WTC11 (cell line): ENCODE measurements at regions not wholly inside any gene's neighbourhood (a gene's known extent, or its start where the extent isn't known, plus 50 kb on each side); places are given as distances from the start of the nearest gene placed in this dataset.

Experiments
- ATAC-seq: fragments of 200-7000 bp; cut with Tn5 transposase; 2 replicates; pipeline ENCODE4 v1.10.0; 2021; ENCODE audit warnings: mild to moderate bottlenecking, moderate library complexity
- CTCF ChIA-PET: fragments of 300-600 bp; sonication (Branson Sonifier 250); formaldehyde crosslinking; loops from one replicate; lab custom pipeline; 2021; ENCODE audit warnings: antibody characterized with exemption; lab: Charles Lee
- POLR2A ChIA-PET: fragments of 350-600 bp; sonication (Branson Sonifier 250); formaldehyde crosslinking; loops from one replicate; lab custom pipeline; 2021; ENCODE audit warnings: antibody characterized with exemption; lab: Charles Lee
- DNase-seq: peaks from one replicate; pipeline ENCODE4 v3.0.0; 2021; ENCODE audit warnings: low spot score
- H3K27ac Mint-ChIP-seq: 2 replicates; pipeline ENCODE4 v1.8.0; 2021; ENCODE audit warnings: mixed read lengths
- H3K27me3 Mint-ChIP-seq: 2 replicates; pipeline ENCODE4 v1.8.0; 2021; ENCODE audit warnings: low read depth, mild to moderate bottlenecking, moderate library complexity, mixed read lengths
- H3K36me3 Mint-ChIP-seq: 2 replicates; pipeline ENCODE4 v1.8.0; 2021; ENCODE audit warnings: mixed read lengths
- H3K4me1 Mint-ChIP-seq: 2 replicates; pipeline ENCODE4 v1.8.0; 2022; ENCODE audit warnings: mixed read lengths
- H3K4me3 Mint-ChIP-seq: 2 replicates; pipeline ENCODE4 v1.8.0; 2021; ENCODE audit warnings: mild to moderate bottlenecking, moderate library complexity, mixed read lengths
- H3K9me3 Mint-ChIP-seq: 2 replicates; pipeline ENCODE4 v1.8.0; 2021; ENCODE audit warnings: mixed read lengths
- ATF1 ChIP-seq: sonication (generic); formaldehyde crosslinking; IDR thresholded peaks from 2 replicates; pipeline ENCODE4 v1.8.1; 2023; ENCODE audit warnings: mild to moderate bottlenecking, moderate library complexity, missing genetic modification reagents
- CBFB ChIP-seq: sonication (generic); formaldehyde crosslinking; IDR thresholded peaks from 2 replicates; pipeline ENCODE4 v1.8.1; 2022; ENCODE audit warnings: mild to moderate bottlenecking, low read depth, missing genetic modification reagents
- GABPB1 ChIP-seq: sonication (generic); formaldehyde crosslinking; IDR thresholded peaks from 2 replicates; pipeline ENCODE4 v1.8.1; 2023; ENCODE audit warnings: mild to moderate bottlenecking, missing genetic modification reagents
- HMGA2 ChIP-seq: fragments of 250-450 bp; sonication (Bioruptor Pico); IDR thresholded peaks from 2 replicates; pipeline ENCODE4 v1.4.0; 2021; ENCODE audit warnings: mild to moderate bottlenecking, moderate library complexity
- MYBL2 ChIP-seq: sonication (generic); formaldehyde crosslinking; IDR thresholded peaks from 2 replicates; pipeline ENCODE4 v1.8.1; 2023; ENCODE audit warnings: mild to moderate bottlenecking, moderate library complexity, missing genetic modification reagents
- NR2C2 ChIP-seq: sonication (generic); formaldehyde crosslinking; IDR thresholded peaks from 2 replicates; pipeline ENCODE4 v1.8.0; 2022; ENCODE audit warnings: mild to moderate bottlenecking, missing genetic modification reagents
- OVOL2 ChIP-seq: fragments of 250-450 bp; sonication (Bioruptor Pico); IDR thresholded peaks from 2 replicates; pipeline ENCODE4 v1.9.0; 2021; ENCODE audit warnings: mild to moderate bottlenecking, borderline replicate concordance
- SOX15 ChIP-seq: fragments of 250-450 bp; sonication (Bioruptor Pico); IDR thresholded peaks from 2 replicates; pipeline ENCODE4 v1.9.0; 2021; ENCODE audit warnings: mild to moderate bottlenecking
- SP1 ChIP-seq: sonication (generic); formaldehyde crosslinking; conservative IDR thresholded peaks from 2 replicates; pipeline ENCODE4 v1.8.1; 2022; ENCODE audit warnings: missing genetic modification reagents
- ZNF317 ChIP-seq: sonication (generic); formaldehyde crosslinking; IDR thresholded peaks from 2 replicates; pipeline ENCODE4 v1.8.1; 2023; ENCODE audit warnings: low read depth, mild to moderate bottlenecking, moderate library complexity, missing genetic modification reagents, borderline replicate concordance
- TF ChIP-seq, protein P1 (sequence below): fragments of 250-450 bp; sonication (Bioruptor Pico); IDR thresholded peaks from 2 replicates; pipeline ENCODE4 v1.8.0; 2021; ENCODE audit warnings: mild to moderate bottlenecking
- TF ChIP-seq, protein P2 (sequence below): sonication (generic); formaldehyde crosslinking; IDR thresholded peaks from 2 replicates; pipeline ENCODE4 v1.8.1; 2022; ENCODE audit warnings: low read depth, mild to moderate bottlenecking, moderate library complexity, missing genetic modification reagents, borderline replicate concordance
- TF ChIP-seq, protein P3 (sequence below): sonication (generic); formaldehyde crosslinking; IDR thresholded peaks from 2 replicates; pipeline ENCODE4 v1.8.1; 2023; ENCODE audit warnings: mild to moderate bottlenecking, missing genetic modification reagents
- TF ChIP-seq, protein P4 (sequence below): fragments of 250-450 bp; sonication (Bioruptor Pico); conservative IDR thresholded peaks from 2 replicates; pipeline ENCODE4 v1.9.0; 2021; ENCODE audit warnings: mild to moderate bottlenecking
- TF ChIP-seq, protein P5 (sequence below): sonication (generic); formaldehyde crosslinking; IDR thresholded peaks from 2 replicates; pipeline ENCODE4 v1.8.1; 2022; ENCODE audit warnings: mild to moderate bottlenecking, moderate library complexity, missing genetic modification reagents
- TF ChIP-seq, protein P6 (sequence below): fragments of 250-450 bp; sonication (Bioruptor Pico); IDR thresholded peaks from 2 replicates; pipeline ENCODE4 v1.9.0; 2021; ENCODE audit warnings: moderate library complexity, mild to moderate bottlenecking, inconsistent platforms, borderline replicate concordance
- TF ChIP-seq, protein P7 (sequence below): sonication (generic); formaldehyde crosslinking; IDR thresholded peaks from 2 replicates; pipeline ENCODE4 v1.8.1; 2023; ENCODE audit warnings: mild to moderate bottlenecking, missing genetic modification reagents
- TF ChIP-seq, protein P8 (sequence below): sonication (generic); formaldehyde crosslinking; IDR thresholded peaks from 2 replicates; pipeline ENCODE4 v1.8.1; 2023; ENCODE audit warnings: mild to moderate bottlenecking, missing genetic modification reagents, moderate library complexity

DNA sequence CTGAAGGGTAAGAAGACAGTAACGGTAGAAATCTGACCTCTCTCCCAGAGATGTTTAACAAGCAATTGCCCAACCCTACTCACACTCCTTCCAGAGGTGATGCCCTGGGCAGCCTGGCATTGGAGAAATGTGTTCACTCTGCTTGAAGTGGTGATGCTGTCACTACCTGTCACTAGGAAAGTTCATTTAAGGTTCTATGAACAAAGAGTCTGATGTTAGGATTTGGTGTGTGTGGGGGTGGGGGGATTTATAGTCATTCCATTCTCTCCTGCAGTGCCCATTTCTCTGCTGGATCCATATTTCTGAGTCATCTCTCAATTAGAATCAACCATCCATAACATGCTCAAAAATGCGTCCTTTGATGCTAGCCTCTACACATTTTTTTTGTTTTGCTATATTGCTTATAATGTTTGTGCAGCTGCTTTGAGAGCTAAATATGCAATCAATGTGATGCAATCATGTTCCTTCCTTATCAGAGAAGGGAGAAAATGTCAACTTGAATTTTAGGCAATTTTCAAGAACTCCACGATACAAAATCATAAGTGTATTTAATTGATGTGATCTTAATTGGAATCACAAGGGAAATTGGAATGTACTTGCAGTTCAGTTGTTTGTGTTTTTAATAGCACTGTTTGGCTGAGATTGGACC lies 173.9 kb downstream of the DUSP10 start (continued):
- TF ChIP-seq ZNF317 (CRISPR knock-in tag), result no peak
- TF ChIP-seq, protein P1, sequence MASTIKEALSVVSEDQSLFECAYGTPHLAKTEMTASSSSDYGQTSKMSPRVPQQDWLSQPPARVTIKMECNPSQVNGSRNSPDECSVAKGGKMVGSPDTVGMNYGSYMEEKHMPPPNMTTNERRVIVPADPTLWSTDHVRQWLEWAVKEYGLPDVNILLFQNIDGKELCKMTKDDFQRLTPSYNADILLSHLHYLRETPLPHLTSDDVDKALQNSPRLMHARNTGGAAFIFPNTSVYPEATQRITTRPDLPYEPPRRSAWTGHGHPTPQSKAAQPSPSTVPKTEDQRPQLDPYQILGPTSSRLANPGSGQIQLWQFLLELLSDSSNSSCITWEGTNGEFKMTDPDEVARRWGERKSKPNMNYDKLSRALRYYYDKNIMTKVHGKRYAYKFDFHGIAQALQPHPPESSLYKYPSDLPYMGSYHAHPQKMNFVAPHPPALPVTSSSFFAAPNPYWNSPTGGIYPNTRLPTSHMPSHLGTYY, result no peak
- TF ChIP-seq, protein P2, sequence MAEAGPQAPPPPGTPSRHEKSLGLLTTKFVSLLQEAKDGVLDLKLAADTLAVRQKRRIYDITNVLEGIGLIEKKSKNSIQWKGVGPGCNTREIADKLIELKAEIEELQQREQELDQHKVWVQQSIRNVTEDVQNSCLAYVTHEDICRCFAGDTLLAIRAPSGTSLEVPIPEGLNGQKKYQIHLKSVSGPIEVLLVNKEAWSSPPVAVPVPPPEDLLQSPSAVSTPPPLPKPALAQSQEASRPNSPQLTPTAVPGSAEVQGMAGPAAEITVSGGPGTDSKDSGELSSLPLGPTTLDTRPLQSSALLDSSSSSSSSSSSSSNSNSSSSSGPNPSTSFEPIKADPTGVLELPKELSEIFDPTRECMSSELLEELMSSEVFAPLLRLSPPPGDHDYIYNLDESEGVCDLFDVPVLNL (CRISPR knock-in tag), result no peak
- no peak for TF ChIP-seq ATF1
- TF ChIP-seq MYBL2 (CRISPR knock-in tag), result no peak
- TF ChIP-seq, protein P3, sequence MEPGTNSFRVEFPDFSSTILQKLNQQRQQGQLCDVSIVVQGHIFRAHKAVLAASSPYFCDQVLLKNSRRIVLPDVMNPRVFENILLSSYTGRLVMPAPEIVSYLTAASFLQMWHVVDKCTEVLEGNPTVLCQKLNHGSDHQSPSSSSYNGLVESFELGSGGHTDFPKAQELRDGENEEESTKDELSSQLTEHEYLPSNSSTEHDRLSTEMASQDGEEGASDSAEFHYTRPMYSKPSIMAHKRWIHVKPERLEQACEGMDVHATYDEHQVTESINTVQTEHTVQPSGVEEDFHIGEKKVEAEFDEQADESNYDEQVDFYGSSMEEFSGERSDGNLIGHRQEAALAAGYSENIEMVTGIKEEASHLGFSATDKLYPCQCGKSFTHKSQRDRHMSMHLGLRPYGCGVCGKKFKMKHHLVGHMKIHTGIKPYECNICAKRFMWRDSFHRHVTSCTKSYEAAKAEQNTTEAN (CRISPR knock-in tag), result no peak
- TF ChIP-seq, protein P4, sequence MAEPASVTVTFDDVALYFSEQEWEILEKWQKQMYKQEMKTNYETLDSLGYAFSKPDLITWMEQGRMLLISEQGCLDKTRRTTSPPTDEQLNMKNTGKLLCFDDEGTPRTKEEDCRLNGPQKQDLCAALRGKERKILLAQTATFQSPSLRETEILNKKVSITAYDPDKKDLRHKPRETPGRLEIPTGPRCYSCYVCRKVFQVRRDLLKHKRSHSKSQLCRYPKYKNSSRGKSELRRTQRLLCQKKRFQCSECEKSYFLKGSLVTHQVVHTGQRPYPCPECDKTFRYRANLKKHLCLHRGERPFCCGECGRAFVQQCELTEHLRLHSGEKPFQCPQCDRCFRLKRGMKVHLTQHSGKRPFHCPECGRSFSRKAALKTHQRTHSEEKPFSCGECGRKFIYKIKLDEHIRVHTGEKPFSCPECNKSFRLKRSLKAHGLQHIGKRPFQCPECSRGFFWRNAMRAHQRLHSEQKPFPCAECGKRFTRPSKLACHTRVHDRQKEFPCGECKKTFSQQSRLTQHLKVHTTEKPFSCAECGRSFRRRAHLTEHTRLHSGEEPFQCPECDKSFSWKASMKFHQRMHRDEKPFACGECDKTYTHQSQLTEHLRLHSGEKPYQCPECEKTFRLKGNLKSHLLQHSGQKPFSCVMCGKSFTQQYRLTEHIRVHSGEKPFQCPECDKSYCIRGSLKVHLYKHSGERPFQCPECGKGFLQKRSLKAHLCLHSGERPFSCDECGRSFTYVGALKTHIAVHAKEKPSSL, result no peak
- no peak for TF ChIP-seq SOX15 (CRISPR knock-in tag)

DNA sequence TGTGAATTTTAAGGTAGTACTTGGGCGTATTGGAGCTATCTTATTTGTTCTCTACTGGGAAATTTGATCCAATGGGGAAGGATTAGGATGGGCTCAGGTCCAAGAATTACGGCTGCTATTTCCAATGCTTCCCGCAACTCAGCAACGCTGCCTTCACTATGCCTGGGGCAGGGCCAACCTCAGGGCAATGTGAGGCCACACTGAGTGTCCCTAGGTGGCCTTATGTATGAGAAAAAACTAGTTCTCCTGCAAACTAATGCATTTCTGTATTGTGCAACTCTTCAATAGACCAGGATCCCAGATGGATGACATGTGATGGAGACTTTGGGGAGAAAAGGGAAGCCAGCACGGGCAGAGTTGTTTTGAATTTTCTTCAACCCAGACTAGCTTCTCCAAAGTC lies 168.1 kb downstream of the DUSP10 start:
- H3K36me3 Mint-ChIP-seq, result peaks cover 5% of the 10 kb centered on the region
- no peak for DNase-seq
- TF ChIP-seq, protein P5, sequence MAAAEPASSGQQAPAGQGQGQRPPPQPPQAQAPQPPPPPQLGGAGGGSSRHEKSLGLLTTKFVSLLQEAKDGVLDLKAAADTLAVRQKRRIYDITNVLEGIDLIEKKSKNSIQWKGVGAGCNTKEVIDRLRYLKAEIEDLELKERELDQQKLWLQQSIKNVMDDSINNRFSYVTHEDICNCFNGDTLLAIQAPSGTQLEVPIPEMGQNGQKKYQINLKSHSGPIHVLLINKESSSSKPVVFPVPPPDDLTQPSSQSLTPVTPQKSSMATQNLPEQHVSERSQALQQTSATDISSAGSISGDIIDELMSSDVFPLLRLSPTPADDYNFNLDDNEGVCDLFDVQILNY (CRISPR knock-in tag), result no peak
- TF ChIP-seq, all 79 proteins: peak for 0
- ATAC-seq, result no peak
- no peaks in the 10 kb centered on the region for H3K27me3 Mint-ChIP-seq
- CTCF ChIA-PET, result no interaction called here
- POLR2A ChIA-PET, result no interaction called here
- peaks cover 23% of the 10 kb centered on the region for H3K9me3 Mint-ChIP-seq
- no peak overlapping the region for H3K27ac Mint-ChIP-seq
- no peak overlapping the region for H3K4me3 Mint-ChIP-seq
- H3K4me1 Mint-ChIP-seq, result no peaks in the 10 kb centered on the region

DNA sequence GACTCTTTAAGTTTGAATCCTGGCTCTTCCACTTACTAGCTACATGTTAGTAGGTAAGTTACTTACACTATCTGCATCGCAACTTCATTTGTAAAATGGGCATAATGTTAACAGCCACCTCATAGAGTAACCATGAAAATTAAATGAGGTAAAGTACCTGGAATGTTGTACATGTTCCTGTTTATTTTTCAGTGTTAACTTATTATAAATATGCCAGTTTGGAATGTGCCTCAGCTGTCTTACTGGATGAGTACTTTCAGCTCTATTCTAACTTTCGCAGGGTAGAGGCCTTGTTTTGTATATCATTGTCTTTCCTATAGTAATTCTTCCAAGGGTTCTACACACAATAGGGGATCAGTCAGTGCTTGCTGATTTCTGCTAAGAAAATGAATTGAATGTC lies 167.4 kb downstream of the DUSP10 start:
- no peak overlapping the region for H3K4me3 Mint-ChIP-seq
- ATAC-seq, result no peak
- DNase-seq, result no peak
- no peaks in the 10 kb centered on the region for H3K4me1 Mint-ChIP-seq
- H3K9me3 Mint-ChIP-seq, result peaks cover 26% of the 10 kb centered on the region
- H3K27me3 Mint-ChIP-seq, result no peaks in the 10 kb centered on the region
- no peak overlapping the region for H3K27ac Mint-ChIP-seq
- ChIA-PET CTCF (no interaction called here), POLR2A (no interaction called here)
- H3K36me3 Mint-ChIP-seq, result peaks cover 5% of the 10 kb centered on the region
- TF ChIP-seq ZNF317 (CRISPR knock-in tag) (no peak), GABPB1 (CRISPR knock-in tag) (no peak), OVOL2 (CRISPR knock-in tag) (no peak), HMGA2 (CRISPR knock-in tag) (no peak), NR2C2 (CRISPR knock-in tag) (no peak), SP1 (CRISPR knock-in tag) (no peak), CBFB (CRISPR knock-in tag) (no peak)
- TF ChIP-seq, protein P6, sequence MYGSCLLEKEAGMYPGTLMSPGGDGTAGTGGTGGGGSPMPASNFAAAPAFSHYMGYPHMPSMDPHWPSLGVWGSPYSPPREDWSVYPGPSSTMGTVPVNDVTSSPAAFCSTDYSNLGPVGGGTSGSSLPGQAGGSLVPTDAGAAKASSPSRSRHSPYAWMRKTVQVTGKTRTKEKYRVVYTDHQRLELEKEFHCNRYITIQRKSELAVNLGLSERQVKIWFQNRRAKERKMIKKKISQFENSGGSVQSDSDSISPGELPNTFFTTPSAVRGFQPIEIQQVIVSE (CRISPR knock-in tag), result no peak
- TF ChIP-seq, protein P7, sequence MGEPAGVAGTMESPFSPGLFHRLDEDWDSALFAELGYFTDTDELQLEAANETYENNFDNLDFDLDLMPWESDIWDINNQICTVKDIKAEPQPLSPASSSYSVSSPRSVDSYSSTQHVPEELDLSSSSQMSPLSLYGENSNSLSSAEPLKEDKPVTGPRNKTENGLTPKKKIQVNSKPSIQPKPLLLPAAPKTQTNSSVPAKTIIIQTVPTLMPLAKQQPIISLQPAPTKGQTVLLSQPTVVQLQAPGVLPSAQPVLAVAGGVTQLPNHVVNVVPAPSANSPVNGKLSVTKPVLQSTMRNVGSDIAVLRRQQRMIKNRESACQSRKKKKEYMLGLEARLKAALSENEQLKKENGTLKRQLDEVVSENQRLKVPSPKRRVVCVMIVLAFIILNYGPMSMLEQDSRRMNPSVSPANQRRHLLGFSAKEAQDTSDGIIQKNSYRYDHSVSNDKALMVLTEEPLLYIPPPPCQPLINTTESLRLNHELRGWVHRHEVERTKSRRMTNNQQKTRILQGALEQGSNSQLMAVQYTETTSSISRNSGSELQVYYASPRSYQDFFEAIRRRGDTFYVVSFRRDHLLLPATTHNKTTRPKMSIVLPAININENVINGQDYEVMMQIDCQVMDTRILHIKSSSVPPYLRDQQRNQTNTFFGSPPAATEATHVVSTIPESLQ, result no peak
- TF ChIP-seq, protein P8, sequence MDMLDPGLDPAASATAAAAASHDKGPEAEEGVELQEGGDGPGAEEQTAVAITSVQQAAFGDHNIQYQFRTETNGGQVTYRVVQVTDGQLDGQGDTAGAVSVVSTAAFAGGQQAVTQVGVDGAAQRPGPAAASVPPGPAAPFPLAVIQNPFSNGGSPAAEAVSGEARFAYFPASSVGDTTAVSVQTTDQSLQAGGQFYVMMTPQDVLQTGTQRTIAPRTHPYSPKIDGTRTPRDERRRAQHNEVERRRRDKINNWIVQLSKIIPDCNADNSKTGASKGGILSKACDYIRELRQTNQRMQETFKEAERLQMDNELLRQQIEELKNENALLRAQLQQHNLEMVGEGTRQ (CRISPR knock-in tag), result no peak
